PC-9 (cell line): ENCODE measurements at regions not wholly inside any gene's neighbourhood (a gene's known extent, or its start where the extent isn't known, plus 50 kb on each side); places are given as distances from the start of the nearest gene placed in this dataset.

Experiments used
- BruUV-seq: library from RNA; stranded (reverse); fragments of 400-500 nt; replicated peaks from 2 replicates; lab custom pipeline; 2021; lab: Mats Ljungman, UMichigan
- CTCF ChIA-PET: fragments of 300-600 bp; sonication (Branson Sonifier 250); formaldehyde crosslinking; loops from one replicate; lab custom pipeline; 2022; ENCODE audit warnings: antibody characterized with exemption; lab: Charles Lee
- POLR2A ChIA-PET: fragments of 300-600 bp; sonication (Branson Sonifier 250); formaldehyde crosslinking; loops from one replicate; lab custom pipeline; 2022; ENCODE audit warnings: antibody characterized with exemption; ENCODE audit not compliant: unreplicated experiment; lab: Charles Lee
- DNase-seq, 2 experiments: peaks; one replicate each; pipeline versions ENCODE4 v3.0.0 to v3.0.0-alpha.2; 2015 to 2022; ENCODE audit warnings: mixed read lengths in 1 of 2
- H2AFZ ChIP-seq: fragments of 200-600 bp; sonication (generic); 2 replicates; pipeline ENCODE4 v1.8.1; 2017; ENCODE audit warnings: antibody characterized with exemption
- H3F3A ChIP-seq: fragments of 200-600 bp; sonication (generic); 2 replicates; pipeline ENCODE4 v1.8.1; 2017; ENCODE audit warnings: antibody characterized with exemption, mild to moderate bottlenecking, low read depth; ENCODE audit not compliant: insufficient read depth
- H3K27ac ChIP-seq: fragments of 200-600 bp; sonication (generic); 2 replicates; pipeline ENCODE4 v1.6.1; 2016; ENCODE audit warnings: mixed run types
- H3K27me3 ChIP-seq: fragments of 200-600 bp; sonication (generic); 2 replicates; pipeline ENCODE4 v1.6.1; 2016; ENCODE audit warnings: low read depth, mixed run types; ENCODE audit not compliant: insufficient read depth
- H3K36me3 ChIP-seq: fragments of 200-600 bp; sonication (generic); 2 replicates; pipeline ENCODE4 v1.6.1; 2016; ENCODE audit warnings: low read depth, mixed run types
- H3K4me1 ChIP-seq: fragments of 200-600 bp; sonication (generic); replicated peaks from 2 replicates; pipeline ENCODE4 v1.6.1; 2016; ENCODE audit warnings: mixed run types; ENCODE audit not compliant: insufficient read depth
- H3K4me2 ChIP-seq: fragments of 200-600 bp; sonication (generic); 2 replicates; pipeline ENCODE4 v1.6.1; 2017; ENCODE audit warnings: mixed run types
- H3K4me3 ChIP-seq: fragments of 200-600 bp; sonication (generic); 2 replicates; pipeline ENCODE4 v1.6.1; 2016; ENCODE audit warnings: mixed run types
- H3K79me2 ChIP-seq: fragments of 200-600 bp; sonication (generic); 2 replicates; pipeline ENCODE4 v1.6.1; 2017; ENCODE audit warnings: low read depth, mixed run types
- H3K9me2 ChIP-seq: fragments of 200-600 bp; sonication (generic); 2 replicates; pipeline ENCODE4 v1.8.1; 2017; ENCODE audit warnings: mild to moderate bottlenecking; ENCODE audit not compliant: insufficient read depth
- H3K9me3 ChIP-seq: fragments of 200-600 bp; sonication (generic); 2 replicates; pipeline ENCODE4 v1.8.1; 2016; ENCODE audit warnings: low read depth; ENCODE audit not compliant: insufficient read depth
- H4K20me1 ChIP-seq: fragments of 200-600 bp; sonication (generic); 2 replicates; pipeline ENCODE4 v1.8.1; 2017; ENCODE audit not compliant: insufficient read depth
- CTCF ChIP-seq: fragments of 200-600 bp; sonication (generic); conservative IDR thresholded peaks from 2 replicates; pipeline ENCODE4 v1.6.1; 2017; ENCODE audit warnings: mixed run types, antibody characterized with exemption, mild to moderate bottlenecking, moderate library complexity
- EZH2 ChIP-seq: fragments of 200-600 bp; sonication (generic); IDR thresholded peaks from 2 replicates; pipeline ENCODE4 v1.8.0; 2017; ENCODE audit warnings: antibody characterized with exemption, low read depth
- intact Hi-C: fragments of 100-400 bp; cut with micrococcal nuclease; formaldehyde crosslinking; loops from one replicate; pipeline ENCODE4 v1.10.0; 2022; ENCODE audit not compliant: unreplicated experiment

GRCh38 chr2:62577994-62578781 lies 72.2 kb upstream of the TMEM17 start:
- Histone ChIP-seq H3K79me2 (no peaks in the 10 kb centered on the region), H3K4me1 (peaks cover 41% of the 10 kb centered on the region), H2AFZ (peak overlapping the region; percentile 57; the same call in 1 of the 2 replicates), H3K27ac (peak overlapping the region; percentile 99), H3K4me3 (peak overlapping the region; percentile 24; the same call in 1 of the 2 replicates), H3K9me3 (peaks cover 18% of the 10 kb centered on the region; the same call in 1 of the 2 replicates), H3K9me2 (no peaks in the 10 kb centered on the region), H3F3A (peaks cover 41% of the 10 kb centered on the region), H3K27me3 (no peaks in the 10 kb centered on the region), H4K20me1 (no peaks in the 10 kb centered on the region), H3K4me2 (peak overlapping the region; percentile 72), H3K36me3 (peaks cover 4% of the 10 kb centered on the region; the same call in 1 of the 2 replicates)
- ChIA-PET POLR2A (interaction anchor here (0.5 to 0.9 kb wide), 8 partner anchors 26 to 587 kb away, joined by 3 to 11 read pairs (median 4); partner anchors contain the start of gene EHBP1), CTCF (interaction anchor here (0.6 to 1.0 kb wide), 3 partner anchors 68 to 198 kb away, joined by 3 read pairs; no protein-coding TSS in a partner anchor)
- peak; percentile 45 to 98 for DNase-seq
- TSS peak; percentile 88 for BruUV-seq
- TF ChIP-seq EZH2 (no peak), CTCF (no peak)
- intact Hi-C loops: loop anchor here (1.0 to 2.0 kb wide), 5 partner anchors 77 to 197 kb away; partner anchors contain the start of gene EHBP1

GRCh38 chr2:62576276-62576939 lies 70.4 kb upstream of the TMEM17 start:
- TF ChIP-seq EZH2: no peak
- TF ChIP-seq CTCF: no peak
- Histone ChIP-seq H3K4me2 (no peak overlapping the region), H3K9me2 (no peaks in the 10 kb centered on the region), H3K4me3 (no peak overlapping the region), H3K9me3 (peaks cover 18% of the 10 kb centered on the region; the same call in 1 of the 2 replicates), H3K27me3 (no peaks in the 10 kb centered on the region), H3K79me2 (no peaks in the 10 kb centered on the region), H3K36me3 (peaks cover 4% of the 10 kb centered on the region; the same call in 1 of the 2 replicates), H4K20me1 (no peaks in the 10 kb centered on the region), H3K4me1 (peaks cover 41% of the 10 kb centered on the region), H2AFZ (no peak overlapping the region), H3F3A (peaks cover 41% of the 10 kb centered on the region), H3K27ac (peak overlapping the region; percentile 99)
- BruUV-seq: no TSS peak
- intact Hi-C loops: no loop called here
- ChIA-PET POLR2A (interaction anchor here (0.6 to 0.7 kb wide), 2 partner anchors 71 to 1040 kb away, joined by 4 to 5 read pairs; no protein-coding TSS in a partner anchor), CTCF (interaction anchor here (0.5 to 1.3 kb wide), 2 partner anchors 119 to 666 kb away, joined by 5 read pairs; no protein-coding TSS in a partner anchor)
- no peak for DNase-seq

GRCh38 chr2:62573936-62574335 lies 67.9 kb upstream of the TMEM17 start:
- peaks cover 28% of the 10 kb centered on the region for H3F3A ChIP-seq
- no peak for TF ChIP-seq EZH2
- H3K9me2 ChIP-seq: no peaks in the 10 kb centered on the region
- no peaks in the 10 kb centered on the region for H3K79me2 ChIP-seq
- POLR2A ChIA-PET: no interaction called here
- no peak overlapping the region for H3K27ac ChIP-seq
- no peaks in the 10 kb centered on the region for H3K27me3 ChIP-seq
- H3K4me1 ChIP-seq: peaks cover 38% of the 10 kb centered on the region
- H4K20me1 ChIP-seq: no peaks in the 10 kb centered on the region
- H3K9me3 ChIP-seq: peaks cover 18% of the 10 kb centered on the region; the same call in 1 of the 2 replicates
- CTCF ChIA-PET: no interaction called here
- no peak for DNase-seq
- peaks cover 4% of the 10 kb centered on the region; the same call in 1 of the 2 replicates for H3K36me3 ChIP-seq
- no peak overlapping the region for H2AFZ ChIP-seq
- no peak overlapping the region for H3K4me2 ChIP-seq
- no TSS peak for BruUV-seq
- no peak overlapping the region for H3K4me3 ChIP-seq
- intact Hi-C loops: no loop called here
